NCI-H524 treated with DMSO at 0.1 percent for 48 hours (cell line): ENCODE measurements at regions not wholly inside any gene's neighbourhood (a gene's known extent, or its start where the extent isn't known, plus 50 kb on each side); places are given as distances from the start of the nearest gene placed in this dataset.
A peak's percentile ranks its signal among the peaks of the same experiment; 100 is the strongest.

Experiments
- DNase-seq: peaks from one replicate; lab custom pipeline; 2025; lab: John Stamatoyannopoulos, UW

- DNase-seq = no peak
These were observed 264.9 kb upstream of the TPM1 start for GRCh38 chr15:62777671-62778070.

GRCh38 chr15:62779036-62779770, 263.3 kb upstream of the TPM1 start:
- no peak for DNase-seq

GRCh38 chr15:62779899-62780298, 262.6 kb upstream of the TPM1 start:
- DNase-seq = no peak

- DNase-seq = no peak
These were observed 261.5 kb upstream of the TPM1 start for GRCh38 chr15:62781081-62781497.

GRCh38 chr15:62782071-62782841, 260.3 kb upstream of the TPM1 start:
- DNase-seq = peak; percentile 16

- DNase-seq = no peak
These were observed 259.7 kb upstream of the TPM1 start for GRCh38 chr15:62782896-62783295.

GRCh38 chr15:62783303-62783957, 259.1 kb upstream of the TPM1 start:
- no peak for DNase-seq

GRCh38 chr15:62785881-62786828, 256.4 kb upstream of the TPM1 start:
- DNase-seq = no peak

- DNase-seq = no peak
These were observed 255.1 kb upstream of the TPM1 start for GRCh38 chr15:62787401-62787800.

- DNase-seq = no peak
These were observed 254.3 kb upstream of the TPM1 start for GRCh38 chr15:62788224-62788623.

GRCh38 chr15:62790546-62790945, 252.0 kb upstream of the TPM1 start:
- no peak for DNase-seq

- peak; percentile 10 for DNase-seq
These were observed 250.9 kb upstream of the TPM1 start for GRCh38 chr15:62791694-62792093.

GRCh38 chr15:62792986-62793751, 249.4 kb upstream of the TPM1 start:
- no peak for DNase-seq

- no peak for DNase-seq
These were observed 248.8 kb upstream of the TPM1 start for GRCh38 chr15:62793752-62794144.

- no peak for DNase-seq
These were observed 247.4 kb upstream of the TPM1 start for GRCh38 chr15:62795171-62795570.

GRCh38 chr15:62795700-62796695, 246.5 kb upstream of the TPM1 start:
- no peak for DNase-seq

GRCh38 chr15:62797171-62797570, 245.4 kb upstream of the TPM1 start:
- no peak for DNase-seq

GRCh38 chr15:62798536-62798935, 244.0 kb upstream of the TPM1 start:
- DNase-seq = no peak

- no peak for DNase-seq
These were observed 243.5 kb upstream of the TPM1 start for GRCh38 chr15:62799037-62799436.

- DNase-seq = no peak
These were observed 242.6 kb upstream of the TPM1 start for GRCh38 chr15:62799919-62800318.
